ENCODE measurements at regions not wholly inside any gene's neighbourhood (a gene's known extent, or its start where the extent isn't known, plus 50 kb on each side); places are given as distances from the start of the nearest gene placed in this dataset.
"Not testable (repeated sequence)": the region's sequence is repeated elsewhere in the genome, so short reads cannot be mapped to it uniquely, and the experiment has no call there.

GRCh38 chr5:166119506-166119905, 2171.9 kb upstream of the WWC1 start:
- no peak overlapping the region for H3K4me3 ChIP-seq (replicated peaks; ENCODE audit: low read depth, low read length)
- no peak for DNase-seq (ENCODE audit: extremely low read depth, low read depth)
- TF ChIP-seq CTCF (IDR thresholded peaks at IDR 0.05; ENCODE audit: low read depth, low read length, missing control alignments) = no peak

- DNase-seq (ENCODE audit: extremely low read depth, low read depth) = no peak
- H3K4me3 ChIP-seq (replicated peaks; ENCODE audit: low read depth, low read length) = no peak overlapping the region
- no peak for TF ChIP-seq CTCF (IDR thresholded peaks at IDR 0.05; ENCODE audit: low read depth, low read length, missing control alignments)
These were observed 2167.7 kb upstream of the WWC1 start for GRCh38 chr5:166123717-166124116.

- TF ChIP-seq CTCF (IDR thresholded peaks at IDR 0.05; ENCODE audit: low read depth, low read length, missing control alignments) = no peak
- no peak for DNase-seq (ENCODE audit: extremely low read depth, low read depth)
- no peak overlapping the region for H3K4me3 ChIP-seq (replicated peaks; ENCODE audit: low read depth, low read length)
These were observed 2163.5 kb upstream of the WWC1 start for GRCh38 chr5:166127766-166128570.

- not testable (repeated sequence) for DNase-seq (ENCODE audit: extremely low read depth, low read depth); H3K4me3 ChIP-seq (replicated peaks; ENCODE audit: low read depth, low read length)
These were observed 2146.3 kb upstream of the WWC1 start for GRCh38 chr5:166145107-166145506.

GRCh38 chr5:166163996-166164610, 2127.3 kb upstream of the WWC1 start:
- no peak overlapping the region for H3K4me3 ChIP-seq (replicated peaks; ENCODE audit: low read depth, low read length)
- TF ChIP-seq CTCF (IDR thresholded peaks at IDR 0.05; ENCODE audit: low read depth, low read length, missing control alignments) = no peak
- DNase-seq (ENCODE audit: extremely low read depth, low read depth) = no peak

GRCh38 chr5:166165596-166165995, 2125.8 kb upstream of the WWC1 start:
- DNase-seq (ENCODE audit: extremely low read depth, low read depth) = no peak
- no peak overlapping the region for H3K4me3 ChIP-seq (replicated peaks; ENCODE audit: low read depth, low read length)
- TF ChIP-seq CTCF (IDR thresholded peaks at IDR 0.05; ENCODE audit: low read depth, low read length, missing control alignments) = no peak

- H3K4me3 ChIP-seq (replicated peaks; ENCODE audit: low read depth, low read length) = no peak overlapping the region
- DNase-seq (ENCODE audit: extremely low read depth, low read depth) = no peak
- TF ChIP-seq CTCF (IDR thresholded peaks at IDR 0.05; ENCODE audit: low read depth, low read length, missing control alignments) = no peak
These were observed 2125.4 kb upstream of the WWC1 start for GRCh38 chr5:166166071-166166470.
